DND-41 (cell line): ENCODE measurements at regions not wholly inside any gene's neighbourhood (a gene's known extent, or its start where the extent isn't known, plus 50 kb on each side); places are given as distances from the start of the nearest gene placed in this dataset.

Source experiments
- CTCF ChIP-seq: IDR thresholded peaks from 2 replicates; pipeline ENCODE4 v1.5.1; 2012; ENCODE audit warnings: borderline replicate concordance, low read length, moderate library complexity, mild to moderate bottlenecking; ENCODE audit not compliant: poor library complexity, severe bottlenecking; ENCODE audit errors: extremely low read depth
- EZH2 ChIP-seq: IDR thresholded peaks from 3 replicates; pipeline ENCODE4 v1.6.1; 2012; ENCODE audit warnings: borderline replicate concordance, low read depth, mild to moderate bottlenecking, moderate library complexity, low read length, inconsistent platforms; ENCODE audit not compliant: severe bottlenecking

GRCh38 chr6:113352831-113353230 lies 504.3 kb upstream of the MARCKS start:
- no peak for TF ChIP-seq CTCF
- TF ChIP-seq EZH2: no peak
